ENCODE measurements at regions not wholly inside any gene's neighbourhood (a gene's known extent, or its start where the extent isn't known, plus 50 kb on each side); places are given as distances from the start of the nearest gene placed in this dataset.

DNA sequence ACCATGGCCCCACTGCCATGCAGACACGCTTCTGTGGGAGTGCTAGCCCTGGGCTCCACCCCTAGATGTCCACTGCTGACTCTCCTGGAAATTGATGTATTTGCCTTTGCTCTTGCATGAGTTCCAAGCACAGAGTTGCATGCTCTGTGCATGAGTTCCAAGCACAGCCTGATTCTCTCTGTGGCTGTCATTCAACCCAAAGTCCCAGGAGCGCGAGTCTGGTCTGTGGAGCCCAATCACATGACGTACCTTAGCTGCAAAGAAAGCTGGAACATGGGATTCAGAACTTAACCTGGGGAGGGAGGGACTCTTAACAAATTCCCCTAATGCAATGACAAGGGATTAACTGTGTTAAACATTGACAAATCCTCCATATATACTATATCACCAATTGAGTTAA is 114.3 kb upstream of the SLC24A3 start:
- in situ Hi-C loops (cut with MboI; ENCODE audit: low pct_unique_long_range_greater_than_20kb, low sequenced_read_pairs): no loop called here
- DNase-seq: no peak

DNA sequence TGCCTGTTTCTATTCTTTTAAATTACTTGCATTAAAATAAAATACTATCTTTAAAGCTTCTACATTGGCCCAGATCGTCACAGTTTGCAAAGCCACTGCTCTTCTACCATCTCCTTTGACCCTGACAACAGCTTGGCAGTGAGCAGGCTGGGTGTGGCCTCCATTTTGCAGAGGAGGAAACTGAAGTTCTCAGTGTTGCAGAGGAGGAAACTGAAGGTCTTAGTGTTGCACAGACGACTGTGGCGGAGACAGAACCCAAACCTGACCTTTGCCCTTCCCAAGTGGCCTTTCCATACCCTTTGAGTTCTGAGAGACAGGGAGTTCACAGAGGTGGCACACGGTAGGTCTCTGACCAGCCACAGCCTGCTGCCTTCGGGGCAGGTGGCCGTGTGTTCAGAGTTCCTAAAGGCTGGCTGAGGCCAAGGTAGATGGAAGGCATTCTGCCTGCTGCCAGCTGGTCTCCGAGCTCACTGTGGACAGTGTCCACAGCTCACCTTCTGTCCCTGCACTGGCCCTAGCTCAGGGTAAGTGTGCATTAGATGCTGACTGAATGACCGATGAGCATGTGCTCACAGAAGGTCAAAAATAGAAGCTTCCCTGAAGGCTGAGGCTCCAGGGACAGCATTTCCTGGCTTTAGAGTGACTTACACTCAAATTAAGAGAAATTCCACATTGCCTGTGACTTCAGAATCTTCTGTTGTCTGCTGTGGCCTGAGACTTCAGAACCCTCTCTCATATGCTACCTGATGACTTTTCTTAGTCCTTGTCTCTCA is 113.5 kb upstream of the SLC24A3 start:
- DNase-seq: no peak
- in situ Hi-C loops (cut with MboI; ENCODE audit: low pct_unique_long_range_greater_than_20kb, low sequenced_read_pairs): no loop called here

DNA sequence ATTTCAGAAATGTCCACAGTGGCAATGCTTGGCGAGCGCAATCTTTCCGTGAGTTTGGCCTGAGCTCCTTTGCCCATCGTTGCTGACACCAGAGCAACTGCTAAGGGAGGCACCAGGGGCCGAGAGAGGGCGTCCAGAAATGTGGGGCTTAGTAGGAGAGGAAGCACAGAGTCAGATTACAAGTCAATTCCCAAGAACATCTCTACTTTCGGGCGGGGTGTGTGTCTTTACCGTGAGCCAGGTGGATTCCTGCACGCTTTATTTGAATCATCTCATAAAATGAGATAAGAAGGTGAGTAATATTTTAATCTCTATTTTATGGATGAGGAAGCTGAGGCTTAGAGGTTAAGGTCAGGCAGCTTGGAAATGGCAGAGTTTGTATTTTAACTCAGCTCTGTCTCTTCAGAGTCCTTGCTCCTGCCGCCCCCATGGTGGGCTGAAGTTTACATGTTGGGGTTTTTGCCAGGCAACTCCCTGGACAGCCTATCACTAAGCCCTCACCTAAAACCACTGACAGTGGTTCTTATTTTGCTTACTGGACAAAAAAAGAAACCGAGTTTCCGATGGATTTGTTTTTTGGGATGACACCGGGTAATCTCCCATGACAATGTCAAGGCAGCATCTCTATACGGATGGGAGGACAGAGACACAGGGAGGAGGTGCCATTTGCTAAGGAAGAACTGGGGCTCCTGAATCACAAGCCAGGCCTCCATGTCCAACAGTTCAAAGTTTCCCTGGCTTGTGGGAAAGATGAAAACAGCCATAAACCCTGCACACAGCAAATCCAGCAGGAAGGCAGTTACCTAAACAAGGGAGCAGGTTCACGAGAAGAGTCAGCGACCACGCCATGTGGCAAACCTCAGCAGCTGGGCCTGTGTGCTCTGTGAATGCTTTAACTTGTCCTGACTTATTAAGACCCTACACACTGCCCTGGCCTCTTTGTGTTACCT is 112.6 kb upstream of the SLC24A3 start:
- in situ Hi-C loops (cut with MboI; ENCODE audit: low pct_unique_long_range_greater_than_20kb, low sequenced_read_pairs): no loop called here
- no peak for DNase-seq

DNA sequence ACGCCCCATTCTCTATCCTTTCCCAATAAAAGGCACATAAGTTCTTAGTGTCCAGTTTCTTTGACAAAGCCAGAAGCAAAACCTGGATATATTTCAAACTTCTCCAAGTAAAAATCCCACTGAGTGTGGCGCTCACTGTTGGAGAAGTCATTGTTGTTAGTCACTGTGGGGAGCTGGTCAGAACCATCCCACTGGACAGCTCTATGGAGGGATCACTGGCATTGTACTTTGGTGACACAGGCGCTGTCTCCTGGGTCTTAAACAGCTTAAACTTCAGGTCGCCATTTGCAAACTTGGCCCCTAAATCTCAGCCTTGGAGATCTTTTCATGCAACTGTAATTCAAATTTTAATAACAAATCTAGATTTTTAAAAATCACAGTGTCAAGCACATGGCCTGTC is 111.5 kb upstream of the SLC24A3 start:
- in situ Hi-C loops (cut with MboI; ENCODE audit: low pct_unique_long_range_greater_than_20kb, low sequenced_read_pairs): no loop called here
- no peak for DNase-seq

DNA sequence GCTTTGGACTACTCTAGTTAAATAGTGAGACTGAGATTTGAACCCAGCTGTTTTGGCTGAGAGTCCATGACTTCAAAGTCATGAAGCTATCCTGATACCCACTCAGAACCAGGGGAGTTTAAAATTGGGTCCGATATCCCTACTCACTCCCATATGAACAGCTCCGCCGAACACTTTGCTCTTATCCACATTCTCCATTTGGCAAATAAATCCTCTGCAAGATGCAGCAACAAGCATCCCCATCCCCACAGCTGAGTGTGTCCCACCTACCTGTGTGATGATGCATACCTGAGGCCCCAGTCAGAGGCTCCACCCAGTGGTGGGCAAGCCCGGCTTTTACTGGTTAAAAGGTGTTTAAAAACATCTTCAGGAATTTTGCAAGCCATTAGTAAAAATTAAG is 108.3 kb upstream of the SLC24A3 start:
- in situ Hi-C loops (cut with MboI; ENCODE audit: low pct_unique_long_range_greater_than_20kb, low sequenced_read_pairs): no loop called here
- DNase-seq: no peak

DNA sequence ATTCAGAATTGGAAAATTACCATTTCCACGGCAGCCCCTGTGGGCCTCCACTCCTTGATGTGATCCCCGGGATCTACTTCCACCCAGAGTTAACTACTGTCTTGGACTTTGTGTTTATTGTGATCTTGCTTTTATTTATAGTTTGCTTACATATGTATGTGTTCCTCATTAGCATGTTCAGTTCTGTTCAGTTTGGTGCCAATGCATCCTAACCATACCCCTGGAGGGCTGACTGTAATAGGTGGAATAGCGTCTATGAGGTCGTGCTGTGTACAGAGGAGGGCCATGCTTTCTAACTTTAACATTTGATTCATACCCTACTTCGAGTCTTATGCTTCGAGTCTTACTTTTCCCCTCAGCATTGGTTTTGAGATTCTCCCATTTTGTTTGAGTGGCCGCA is 104.3 kb upstream of the SLC24A3 start:
- in situ Hi-C loops (cut with MboI; ENCODE audit: low pct_unique_long_range_greater_than_20kb, low sequenced_read_pairs): no loop called here
- no peak for DNase-seq

DNA sequence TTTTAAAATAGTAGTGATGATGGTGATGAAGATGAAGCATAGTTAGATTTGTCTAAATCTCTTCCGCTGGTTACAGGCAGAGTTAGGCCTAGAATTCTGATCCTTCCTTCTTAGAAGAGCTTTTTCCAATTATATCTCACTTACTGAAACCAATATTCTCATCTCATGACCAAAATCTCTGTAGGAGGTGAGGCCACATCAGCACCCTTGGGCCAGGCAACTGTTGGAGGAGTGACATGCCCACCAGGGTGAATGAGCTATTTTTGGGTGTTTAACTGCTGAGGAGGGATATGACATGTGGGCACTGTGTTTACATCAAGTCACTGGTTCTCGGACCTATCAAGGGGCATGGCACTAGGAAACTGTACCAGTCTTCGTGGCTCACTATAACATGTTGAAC is 102.2 kb upstream of the SLC24A3 start:
- in situ Hi-C loops (cut with MboI; ENCODE audit: low pct_unique_long_range_greater_than_20kb, low sequenced_read_pairs): no loop called here
- no peak for DNase-seq

DNA sequence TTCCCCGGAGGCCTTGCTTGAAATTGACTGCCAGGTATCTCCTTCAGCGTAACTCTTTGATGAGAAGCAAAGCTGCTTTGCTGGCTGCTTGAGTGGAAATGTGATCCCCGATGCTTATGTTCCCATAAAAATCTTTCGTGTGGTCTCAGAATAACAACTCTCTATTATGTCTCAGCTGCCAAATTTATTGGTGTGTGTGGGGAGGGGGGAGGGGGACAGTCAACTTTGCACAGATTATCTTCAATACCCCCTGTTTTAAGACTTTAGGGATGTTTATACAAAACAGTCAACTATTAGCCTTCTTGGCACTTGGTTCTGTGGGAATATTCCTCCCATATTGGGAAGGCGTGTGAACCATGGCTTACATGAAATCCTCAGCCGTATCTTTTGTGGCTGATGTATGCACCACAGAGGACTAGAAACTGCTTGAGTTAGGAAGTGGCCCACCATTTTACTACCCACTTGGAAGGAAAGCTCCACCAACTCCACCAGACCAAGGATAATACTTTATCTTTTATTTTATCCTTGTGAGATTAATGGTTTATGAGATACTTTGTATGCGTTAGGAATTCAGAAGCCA is 101.5 kb upstream of the SLC24A3 start:
- DNase-seq: no peak
- in situ Hi-C loops (cut with MboI; ENCODE audit: low pct_unique_long_range_greater_than_20kb, low sequenced_read_pairs): no loop called here

DNA sequence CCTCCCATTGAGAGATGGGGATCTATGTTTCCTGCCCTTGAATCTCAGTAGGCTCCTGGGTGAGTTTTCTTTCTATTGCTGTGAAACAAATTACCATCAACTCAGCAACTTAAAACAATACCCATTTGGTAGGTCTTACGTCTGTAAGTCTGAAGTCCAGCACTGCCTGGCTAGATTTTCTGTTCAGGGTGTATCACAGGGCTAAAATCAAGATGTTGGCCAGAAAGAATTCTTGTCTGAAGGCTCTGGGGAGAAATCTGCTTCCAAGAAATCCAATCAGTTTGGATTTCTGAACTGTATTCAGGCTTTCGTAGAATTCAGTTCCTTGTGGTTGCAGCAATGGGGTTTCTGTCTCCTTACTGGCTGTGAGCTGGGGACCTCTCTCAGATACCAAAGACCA is 99.6 kb upstream of the SLC24A3 start:
- no peak for DNase-seq
- in situ Hi-C loops (cut with MboI; ENCODE audit: low pct_unique_long_range_greater_than_20kb, low sequenced_read_pairs): no loop called here

DNA sequence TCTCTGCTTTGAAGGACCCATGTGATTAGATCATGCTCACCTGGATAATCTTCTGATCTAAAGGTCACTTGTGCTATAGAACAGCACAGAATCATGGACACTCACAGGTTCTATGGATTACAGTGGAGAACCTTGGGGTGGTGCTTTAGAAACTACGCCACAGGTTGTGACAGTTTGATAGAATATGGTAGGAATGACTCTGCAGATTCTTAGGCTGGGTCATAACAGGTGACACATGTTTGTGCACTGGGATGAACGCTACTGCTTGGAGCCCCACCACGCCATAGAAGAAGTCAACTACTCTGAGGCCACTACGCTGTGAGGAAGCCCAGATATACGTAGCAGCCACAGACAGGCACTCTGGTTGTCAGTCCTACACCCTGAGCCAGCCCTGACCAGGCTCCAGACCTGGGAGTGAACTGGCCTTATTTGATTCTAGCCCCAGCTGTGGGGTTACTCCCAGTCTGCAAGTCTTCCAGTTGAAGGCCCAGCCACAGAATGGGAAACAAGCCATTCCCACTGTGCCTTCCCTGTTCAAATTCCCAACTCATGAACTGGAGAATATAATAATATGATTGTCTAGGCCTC is 99.0 kb upstream of the SLC24A3 start:
- in situ Hi-C loops (cut with MboI; ENCODE audit: low pct_unique_long_range_greater_than_20kb, low sequenced_read_pairs): no loop called here
- DNase-seq: no peak

DNA sequence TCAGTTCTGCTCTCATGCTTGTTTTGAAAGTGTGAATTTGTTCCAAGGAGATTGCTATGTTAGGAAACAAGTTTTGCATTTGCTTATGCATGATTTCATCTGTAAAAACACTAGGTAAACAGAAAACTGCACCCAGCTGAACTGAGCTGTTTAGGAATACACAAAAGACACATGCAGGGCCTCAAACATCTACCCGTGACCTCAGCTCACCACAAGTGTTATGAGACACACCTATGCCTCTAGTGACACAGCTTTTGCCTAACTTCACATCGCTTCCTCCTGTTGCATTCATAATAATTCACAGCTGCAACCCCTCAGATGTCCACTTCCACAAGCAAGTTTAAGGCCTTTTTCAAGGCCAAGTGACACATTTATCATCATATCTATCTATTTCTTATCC is 98.0 kb upstream of the SLC24A3 start:
- in situ Hi-C loops (cut with MboI; ENCODE audit: low pct_unique_long_range_greater_than_20kb, low sequenced_read_pairs): no loop called here
- no peak for DNase-seq

DNA sequence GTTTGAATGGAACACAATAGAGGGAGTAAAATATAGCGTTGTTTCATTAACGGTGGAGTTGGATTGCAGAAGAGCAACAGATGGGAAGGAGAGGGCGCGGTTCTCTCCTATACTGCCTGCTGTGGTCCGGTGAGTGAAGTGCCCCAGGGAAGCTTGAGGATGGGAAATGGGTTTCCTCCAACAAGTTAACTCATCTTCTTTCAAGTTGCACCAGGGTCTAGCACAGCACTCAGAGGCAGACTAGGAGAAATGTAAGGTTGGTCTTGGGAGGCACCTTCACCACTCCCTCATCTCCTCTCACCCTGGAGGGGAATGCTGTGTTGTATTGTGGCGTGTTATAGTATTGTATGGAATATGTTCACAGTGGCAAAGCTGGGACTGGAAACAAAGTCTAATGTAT is 96.9 kb upstream of the SLC24A3 start:
- in situ Hi-C loops (cut with MboI; ENCODE audit: low pct_unique_long_range_greater_than_20kb, low sequenced_read_pairs): no loop called here
- no peak for DNase-seq

DNA sequence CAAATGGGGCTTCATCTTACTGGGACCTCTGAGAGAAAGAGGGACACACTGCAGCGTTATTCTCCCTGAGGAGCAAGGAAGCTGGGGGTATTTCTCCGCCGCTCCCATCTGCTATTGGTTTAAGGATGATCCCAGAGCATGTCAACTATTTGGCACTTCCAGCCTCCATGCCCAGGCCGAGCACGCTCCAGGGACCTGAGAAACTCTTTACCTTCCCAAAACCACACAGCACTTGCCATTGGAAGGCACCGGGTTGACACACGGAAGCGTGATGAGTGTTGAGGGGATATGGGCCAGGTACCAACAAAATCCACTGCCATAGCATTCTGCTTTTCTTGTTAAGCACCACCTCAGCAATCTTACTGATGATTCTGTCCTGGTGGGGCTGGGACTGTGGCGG is 92.4 kb upstream of the SLC24A3 start:
- no peak for DNase-seq
- in situ Hi-C loops (cut with MboI; ENCODE audit: low pct_unique_long_range_greater_than_20kb, low sequenced_read_pairs): no loop called here

DNA sequence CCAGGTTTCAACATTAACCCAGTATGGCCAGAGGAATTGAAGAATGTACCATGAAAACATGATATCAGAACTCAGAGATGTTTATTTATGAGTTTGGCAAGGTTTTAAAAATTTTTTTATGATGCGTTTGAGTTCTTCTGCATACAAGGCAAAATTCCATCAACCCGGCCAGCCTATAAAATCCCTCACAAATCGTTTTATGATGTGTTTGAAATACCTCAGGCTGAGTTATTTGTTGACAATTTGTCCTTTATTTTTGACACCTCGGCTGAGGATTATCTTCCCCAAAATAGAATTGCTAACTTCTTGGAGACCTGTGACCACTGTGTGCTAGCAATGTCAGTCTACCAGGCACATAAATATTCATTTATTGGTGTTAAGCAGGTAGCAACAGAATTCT is 91.9 kb upstream of the SLC24A3 start:
- in situ Hi-C loops (cut with MboI; ENCODE audit: low pct_unique_long_range_greater_than_20kb, low sequenced_read_pairs): no loop called here
- no peak for DNase-seq

DNA sequence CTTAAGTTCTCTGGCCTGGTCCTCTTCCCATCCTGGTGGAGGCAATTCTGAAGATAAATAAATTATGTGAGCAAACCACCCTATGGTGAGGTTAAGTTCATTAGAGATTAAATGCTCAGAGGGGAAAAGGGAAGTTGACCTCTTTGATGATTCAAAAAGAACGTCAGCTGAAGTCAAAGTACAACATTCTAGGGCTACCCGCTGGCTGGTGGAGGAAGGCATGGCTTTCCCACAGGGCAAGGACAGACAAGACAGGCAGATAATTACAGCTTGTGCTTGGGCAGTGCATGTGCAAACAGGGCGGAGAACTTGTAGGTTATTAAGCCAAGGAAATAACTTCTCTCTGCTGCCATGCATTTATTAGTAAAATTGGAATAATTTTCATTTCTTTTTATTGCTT is 91.0 kb upstream of the SLC24A3 start:
- in situ Hi-C loops (cut with MboI; ENCODE audit: low pct_unique_long_range_greater_than_20kb, low sequenced_read_pairs): no loop called here
- DNase-seq: no peak

DNA sequence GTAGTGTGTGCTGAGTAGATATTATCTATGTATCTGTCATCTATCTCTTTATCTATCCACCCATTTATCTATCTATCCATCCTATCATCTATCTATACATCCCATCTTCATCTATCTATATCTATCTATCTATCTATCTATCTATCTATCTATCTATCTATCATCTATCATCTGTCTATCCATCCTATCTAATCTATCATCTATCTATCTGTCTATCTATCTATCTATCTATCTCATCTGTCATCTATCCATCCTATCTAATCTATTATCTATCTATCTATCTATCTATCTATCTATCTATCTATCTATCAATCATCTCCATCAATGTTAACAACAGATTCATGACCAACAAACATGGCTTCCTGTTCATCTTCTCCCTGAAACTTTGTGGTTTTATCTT is 90.5 kb upstream of the SLC24A3 start:
- in situ Hi-C loops (cut with MboI; ENCODE audit: low pct_unique_long_range_greater_than_20kb, low sequenced_read_pairs): no loop called here
- DNase-seq: no peak

DNA sequence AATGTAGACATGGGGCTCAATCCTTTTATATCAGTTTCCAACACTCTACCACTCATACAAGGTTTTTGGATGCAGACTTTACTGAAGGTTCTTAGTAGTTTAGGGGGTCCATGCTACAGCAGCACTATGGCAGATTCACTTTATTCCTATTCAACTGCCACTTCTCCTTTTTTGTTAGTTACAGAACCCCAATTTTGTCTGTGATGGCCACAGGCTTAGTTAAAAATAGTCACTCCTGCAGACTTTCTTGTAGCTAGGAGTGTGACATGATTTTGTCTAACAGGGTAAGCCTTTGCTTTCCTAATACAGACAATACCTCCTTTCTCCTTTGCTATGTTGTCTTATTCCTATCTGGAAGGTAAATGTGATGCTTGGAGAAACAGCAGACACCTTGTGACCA is 90.0 kb upstream of the SLC24A3 start:
- in situ Hi-C loops (cut with MboI; ENCODE audit: low pct_unique_long_range_greater_than_20kb, low sequenced_read_pairs): no loop called here
- DNase-seq: no peak

DNA sequence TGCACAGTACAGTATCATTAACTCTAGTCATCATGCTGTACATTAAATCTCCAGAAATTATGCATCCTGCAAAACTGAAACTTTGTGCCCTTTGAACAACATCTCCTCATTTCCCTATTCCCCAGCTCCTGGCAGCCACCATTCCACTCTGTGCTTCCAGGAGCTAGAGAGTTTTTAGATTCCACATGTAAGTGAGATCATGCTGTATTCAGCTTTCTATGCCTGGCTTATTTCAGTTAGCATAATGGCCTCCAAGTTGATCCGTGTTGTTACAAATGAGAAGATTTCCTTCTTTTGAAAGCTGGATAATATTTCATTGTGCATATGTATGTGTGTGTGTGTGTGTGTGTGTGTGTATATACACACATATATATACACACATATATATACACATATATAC is 86.9 kb upstream of the SLC24A3 start:
- in situ Hi-C loops (cut with MboI; ENCODE audit: low pct_unique_long_range_greater_than_20kb, low sequenced_read_pairs): no loop called here
- DNase-seq: no peak

DNA sequence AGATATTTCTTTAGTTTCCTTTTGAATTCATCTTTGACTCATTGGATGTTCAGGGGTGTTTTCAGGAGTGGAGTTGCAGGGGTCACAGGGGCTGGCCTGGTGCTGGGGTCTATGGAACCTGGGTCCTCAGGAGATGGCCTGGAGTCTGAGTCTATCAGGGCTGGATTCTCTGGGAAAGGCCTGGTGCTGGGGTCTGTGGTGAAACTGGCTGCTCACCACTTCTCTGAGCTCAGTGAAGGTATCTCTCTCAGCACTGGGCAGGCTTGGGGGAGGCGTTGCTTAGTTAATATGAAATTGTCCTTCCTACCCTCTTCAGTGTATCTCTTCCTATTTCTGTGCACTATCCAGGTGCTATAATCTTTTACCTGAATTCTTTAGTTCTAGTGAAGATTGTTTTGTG is 83.1 kb upstream of the SLC24A3 start:
- DNase-seq: no peak

More for the DNA sequence above, 83.1 kb upstream of the SLC24A3 start:
- in situ Hi-C loops (cut with MboI; ENCODE audit: low pct_unique_long_range_greater_than_20kb, low sequenced_read_pairs): no loop called here

Measured in KBM-7 (cell line).